OCI-LY3 (cell line): ENCODE measurements at regions not wholly inside any gene's neighbourhood (a gene's known extent, or its start where the extent isn't known, plus 50 kb on each side); places are given as distances from the start of the nearest gene placed in this dataset.

Source experiments
- CTCF ChIP-seq: fragments of 200-600, 300-600 bp; sonication (generic); IDR thresholded peaks from 2 replicates; pipeline ENCODE4 v1.5.1; 2014; ENCODE audit warnings: antibody characterized with exemption, low read length, low read depth
- EZH2phosphoT487 ChIP-seq: fragments of 200-600 bp; shearing (Covaris generic); IDR thresholded peaks from 2 replicates; pipeline ENCODE4 v1.6.1; 2018; ENCODE audit warnings: antibody characterized with exemption, mixed run types, low read depth

- TF ChIP-seq CTCF (no peak), EZH2phosphoT487 (no peak)
These were observed 147.2 kb upstream of the RBPJ start for GRCh38 chr4:26173619-26174018.
